Testis (tissue), 2 donors: ENCODE measurements at regions not wholly inside any gene's neighbourhood (a gene's known extent, or its start where the extent isn't known, plus 50 kb on each side); places are given as distances from the start of the nearest gene placed in this dataset.

Experiments used
- POLR2A ChIP-seq: fragments of 450-650 bp; IDR thresholded peaks from one replicate; pipeline ENCODE4 v1.6.1; 2017; ENCODE audit warnings: antibody characterized with exemption, mild to moderate bottlenecking, moderate library complexity
- TF ChIP-seq, protein P1 (sequence below), 3 experiments: fragments of 450-650 bp in 2 of 3; fragments of 200-600 bp in 1 of 3; sonication (generic) in 1 of 3; IDR thresholded peaks; one replicate each; pipeline ENCODE4 v1.5.1; 2016 to 2019; ENCODE audit warnings: antibody characterized with exemption in 3 of 3, mild to moderate bottlenecking in 2 of 3, moderate library complexity in 1 of 3

DNA sequence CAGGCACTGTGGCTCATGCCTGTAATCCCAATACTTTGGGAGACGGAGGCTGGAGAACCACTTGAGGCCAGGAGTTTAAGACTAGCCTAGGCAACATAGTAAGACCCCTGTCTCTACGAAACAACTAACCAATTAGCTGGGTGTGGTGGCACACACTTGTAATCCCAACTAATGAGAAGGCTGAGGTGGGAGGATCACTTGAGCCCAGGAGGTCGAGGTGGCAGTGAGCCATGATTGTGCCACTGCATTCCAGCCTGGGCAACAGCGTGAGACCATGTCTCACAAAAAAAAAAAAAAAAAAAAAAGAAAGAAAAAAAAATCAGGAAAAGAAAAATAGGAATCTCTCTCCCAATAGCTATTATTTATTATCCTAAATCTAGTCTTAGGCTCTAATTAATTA is 56.8 kb upstream of the UBAC2 start:
- TF ChIP-seq, protein P1, sequence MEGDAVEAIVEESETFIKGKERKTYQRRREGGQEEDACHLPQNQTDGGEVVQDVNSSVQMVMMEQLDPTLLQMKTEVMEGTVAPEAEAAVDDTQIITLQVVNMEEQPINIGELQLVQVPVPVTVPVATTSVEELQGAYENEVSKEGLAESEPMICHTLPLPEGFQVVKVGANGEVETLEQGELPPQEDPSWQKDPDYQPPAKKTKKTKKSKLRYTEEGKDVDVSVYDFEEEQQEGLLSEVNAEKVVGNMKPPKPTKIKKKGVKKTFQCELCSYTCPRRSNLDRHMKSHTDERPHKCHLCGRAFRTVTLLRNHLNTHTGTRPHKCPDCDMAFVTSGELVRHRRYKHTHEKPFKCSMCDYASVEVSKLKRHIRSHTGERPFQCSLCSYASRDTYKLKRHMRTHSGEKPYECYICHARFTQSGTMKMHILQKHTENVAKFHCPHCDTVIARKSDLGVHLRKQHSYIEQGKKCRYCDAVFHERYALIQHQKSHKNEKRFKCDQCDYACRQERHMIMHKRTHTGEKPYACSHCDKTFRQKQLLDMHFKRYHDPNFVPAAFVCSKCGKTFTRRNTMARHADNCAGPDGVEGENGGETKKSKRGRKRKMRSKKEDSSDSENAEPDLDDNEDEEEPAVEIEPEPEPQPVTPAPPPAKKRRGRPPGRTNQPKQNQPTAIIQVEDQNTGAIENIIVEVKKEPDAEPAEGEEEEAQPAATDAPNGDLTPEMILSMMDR (IDR thresholded peaks at IDR 0.05), result no peak
- TF ChIP-seq POLR2A, result no peak
